Activated CD4-positive, alpha-beta T cell treated with anti-CD3 and anti-CD28 coated beads, Interleukin-2, Interleukin-6, amounts not matched to agents 100 ng/mL and 50 ng/mL, durations not matched to agents 16 hours and 8 hours (primary cell): ENCODE measurements at regions not wholly inside any gene's neighbourhood (a gene's known extent, or its start where the extent isn't known, plus 50 kb on each side); places are given as distances from the start of the nearest gene placed in this dataset.
A peak's percentile ranks its signal among the peaks of the same experiment; 100 is the strongest.
"Not testable (repeated sequence)": the region's sequence is repeated elsewhere in the genome, so short reads cannot be mapped to it uniquely, and the experiment has no call there.

Experiments
- DNase-seq: peaks from one replicate; pipeline ENCODE4 v3.0.0-alpha.2; 2020

GRCh38 chr3:75129101-75129500 lies 514.6 kb upstream of the CNTN3 start:
- DNase-seq = no peak

- DNase-seq = no peak
Observed at GRCh38 chr3:75136100-75136897, 521.8 kb upstream of the CNTN3 start.

GRCh38 chr3:75138345-75138744 lies 523.9 kb upstream of the CNTN3 start:
- no peak for DNase-seq

GRCh38 chr3:75140904-75141615 lies 523.1 kb upstream of the FRG2C start:
- DNase-seq = no peak

- no peak for DNase-seq
Observed at GRCh38 chr3:75144406-75144805, 519.7 kb upstream of the FRG2C start.

- no peak for DNase-seq
Observed at GRCh38 chr3:75171630-75172230, 492.4 kb upstream of the FRG2C start.

- no peak for DNase-seq
Observed at GRCh38 chr3:75176937-75177336, 487.2 kb upstream of the FRG2C start.

GRCh38 chr3:75180235-75180944 lies 483.7 kb upstream of the FRG2C start:
- no peak for DNase-seq

- DNase-seq = no peak
Observed at GRCh38 chr3:75180945-75181298, 483.2 kb upstream of the FRG2C start.

GRCh38 chr3:75188962-75189361 lies 475.2 kb upstream of the FRG2C start:
- no peak for DNase-seq

GRCh38 chr3:75192146-75192616 lies 471.9 kb upstream of the FRG2C start:
- peak; percentile 66 for DNase-seq

- no peak for DNase-seq
Observed at GRCh38 chr3:75193797-75194196, 470.3 kb upstream of the FRG2C start.

GRCh38 chr3:75214332-75214731 lies 449.8 kb upstream of the FRG2C start:
- DNase-seq = not testable (repeated sequence)

GRCh38 chr3:75218577-75218976 lies 445.6 kb upstream of the FRG2C start:
- DNase-seq = no peak

GRCh38 chr3:75220932-75221331 lies 443.2 kb upstream of the FRG2C start:
- DNase-seq = no peak

- no peak for DNase-seq
Observed at GRCh38 chr3:75224412-75224811, 439.7 kb upstream of the FRG2C start.

- no peak for DNase-seq
Observed at GRCh38 chr3:75232216-75232615, 431.9 kb upstream of the FRG2C start.

- no peak for DNase-seq
Observed at GRCh38 chr3:75235631-75236030, 428.5 kb upstream of the FRG2C start.

- no peak for DNase-seq
Observed at GRCh38 chr3:75237053-75237452, 427.1 kb upstream of the FRG2C start.

- DNase-seq = no peak
Observed at GRCh38 chr3:75237477-75237876, 426.7 kb upstream of the FRG2C start.

GRCh38 chr3:75241226-75241962 lies 422.7 kb upstream of the FRG2C start:
- not testable (repeated sequence) for DNase-seq

- no peak for DNase-seq
Observed at GRCh38 chr3:75242012-75242735, 422.0 kb upstream of the FRG2C start.
